ENCODE measurements at regions not wholly inside any gene's neighbourhood (a gene's known extent, or its start where the extent isn't known, plus 50 kb on each side); places are given as distances from the start of the nearest gene placed in this dataset.

GRCh38 chrX:40864972-40865371, 129.6 kb upstream of the MED14 start:
- TF ChIP-seq POLR2AphosphoS5 (IDR thresholded peaks at IDR 0.05; ENCODE audit: low read depth, low read length) (no peak), POLR2A (IDR thresholded peaks at IDR 0.05; ENCODE audit: low read depth, low read length) (no peak), TAF1 (IDR thresholded peaks at IDR 0.05; ENCODE audit: borderline replicate concordance, low read depth, low read length) (no peak)

Measured in GM12892 (cell line).